Dendritic cell treated with granulocyte-macrophage colony-stimulating factor and Interleukin-4, amounts not matched to agents 40 ng/mL and 50 ng/mL, for 4 days (primary cell): ENCODE measurements at regions not wholly inside any gene's neighbourhood (a gene's known extent, or its start where the extent isn't known, plus 50 kb on each side); places are given as distances from the start of the nearest gene placed in this dataset.
"Not testable (repeated sequence)": the region's sequence is repeated elsewhere in the genome, so short reads cannot be mapped to it uniquely, and the experiment has no call there.

ENCODE experiments used
- H3K27ac Mint-ChIP-seq: one replicate; pipeline ENCODE4 v1.8.0; 2022; ENCODE audit warnings: mild to moderate bottlenecking, mixed read lengths
- H3K27me3 Mint-ChIP-seq: one replicate; pipeline ENCODE4 v1.8.0; 2022; ENCODE audit warnings: mild to moderate bottlenecking, mixed read lengths
- H3K36me3 Mint-ChIP-seq: one replicate; pipeline ENCODE4 v1.8.0; 2022; ENCODE audit warnings: low read depth, mixed read lengths
- H3K4me1 Mint-ChIP-seq: one replicate; pipeline ENCODE4 v1.8.0; 2022; ENCODE audit warnings: low read depth, mixed read lengths
- H3K4me3 Mint-ChIP-seq: one replicate; pipeline ENCODE4 v1.8.0; 2022; ENCODE audit warnings: mild to moderate bottlenecking, moderate library complexity, mixed read lengths
- H3K9me3 Mint-ChIP-seq: one replicate; pipeline ENCODE4 v1.8.0; 2022; ENCODE audit warnings: mixed read lengths
- intact Hi-C: fragments of 100-400 bp; cut with micrococcal nuclease; formaldehyde crosslinking; loops from one replicate; pipeline ENCODE4 v1.15.0; 2022

DNA sequence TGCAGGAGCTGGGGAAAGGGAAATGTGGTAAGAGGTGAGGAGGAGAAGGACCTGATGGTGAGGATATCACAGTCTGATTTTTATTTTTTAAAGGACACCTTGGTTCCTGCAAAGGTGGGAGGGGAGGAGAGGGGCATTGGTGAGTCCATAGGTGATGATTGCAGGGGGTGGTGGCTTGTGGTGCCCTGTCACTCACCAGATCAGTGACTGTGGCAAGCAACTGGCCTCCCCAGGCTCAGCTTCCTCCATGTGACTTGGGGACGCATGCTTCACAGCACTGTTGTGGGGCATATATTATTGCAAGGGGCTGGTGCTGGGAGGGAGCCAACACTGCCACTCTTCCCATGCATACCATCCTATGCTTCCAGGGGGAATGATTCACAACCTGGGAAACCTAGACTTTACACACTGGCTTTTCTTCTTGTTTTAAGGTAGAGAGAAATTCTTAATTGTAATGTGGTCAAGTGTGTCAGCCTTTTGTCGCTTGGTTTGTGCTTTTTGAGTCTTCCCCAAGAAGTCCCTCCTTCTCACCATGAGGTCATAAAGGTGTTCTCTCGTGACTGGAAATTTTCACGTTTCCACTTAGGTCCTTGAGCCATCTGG is 106.8 kb upstream of the PLGLB2 start:
- H3K9me3 Mint-ChIP-seq, intact Hi-C loops, H3K4me1 Mint-ChIP-seq, H3K27ac Mint-ChIP-seq, H3K4me3 Mint-ChIP-seq, H3K27me3 Mint-ChIP-seq, H3K36me3 Mint-ChIP-seq: not testable (repeated sequence)

DNA sequence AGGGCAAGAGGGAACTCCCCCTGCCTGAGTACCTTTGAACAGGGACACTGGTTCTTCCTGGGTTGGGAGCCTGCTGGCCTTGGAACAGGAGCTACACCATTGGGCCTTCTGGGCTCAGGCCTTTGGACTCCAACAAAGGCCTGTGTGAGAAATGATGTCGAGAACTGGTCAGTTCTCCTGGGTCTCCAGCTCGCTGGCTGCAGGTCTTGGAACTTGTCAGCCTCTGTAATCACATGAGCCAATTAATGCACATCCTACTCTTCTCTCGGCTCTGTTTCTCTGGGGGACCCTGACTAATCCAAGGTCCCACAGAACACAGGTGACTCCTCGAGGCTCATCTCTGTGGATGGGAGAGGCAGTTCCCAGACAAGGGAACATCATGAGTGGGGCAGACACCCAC is 104.7 kb upstream of the PLGLB2 start:
- H3K27ac Mint-ChIP-seq, H3K36me3 Mint-ChIP-seq, H3K27me3 Mint-ChIP-seq, intact Hi-C loops, H3K9me3 Mint-ChIP-seq, H3K4me1 Mint-ChIP-seq, H3K4me3 Mint-ChIP-seq: not testable (repeated sequence)

DNA sequence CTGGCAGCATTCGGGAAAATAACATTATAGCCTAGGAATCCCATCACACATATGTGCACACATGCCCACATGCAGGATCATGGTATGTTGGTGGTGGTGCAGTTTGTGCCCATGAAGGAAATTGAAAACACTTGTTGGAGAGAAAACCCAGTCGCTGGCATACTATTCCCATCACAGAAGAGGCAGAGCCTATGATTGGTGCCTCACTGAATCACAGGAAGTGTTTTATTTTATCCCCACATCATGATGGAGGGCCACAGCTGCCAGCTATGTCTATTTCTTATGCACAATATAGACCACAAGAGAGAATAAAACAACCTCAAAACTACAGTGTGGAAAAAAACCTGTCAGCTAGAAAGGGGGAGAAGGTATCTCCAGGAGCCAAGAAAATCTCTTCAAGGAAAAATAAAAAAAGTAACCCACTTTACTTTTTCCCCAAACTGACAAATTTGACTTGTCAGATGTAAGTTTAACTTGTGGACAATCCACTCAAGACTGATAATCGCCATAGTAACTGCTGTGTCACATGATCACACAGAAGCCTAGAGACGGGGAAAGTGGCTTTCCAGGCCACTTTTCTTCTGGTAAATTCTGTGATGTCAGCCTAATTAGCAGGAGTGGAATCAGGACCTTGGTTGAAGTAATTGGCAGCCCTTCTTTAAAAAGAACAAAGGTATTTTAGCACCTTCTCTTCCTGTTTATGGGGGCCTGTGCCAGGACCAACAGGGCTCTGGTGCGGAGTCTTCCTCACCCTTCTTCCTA is 100.0 kb upstream of the PLGLB2 start:
- H3K36me3 Mint-ChIP-seq, H3K27me3 Mint-ChIP-seq, H3K27ac Mint-ChIP-seq, H3K9me3 Mint-ChIP-seq, H3K4me1 Mint-ChIP-seq, H3K4me3 Mint-ChIP-seq, intact Hi-C loops: not testable (repeated sequence)

DNA sequence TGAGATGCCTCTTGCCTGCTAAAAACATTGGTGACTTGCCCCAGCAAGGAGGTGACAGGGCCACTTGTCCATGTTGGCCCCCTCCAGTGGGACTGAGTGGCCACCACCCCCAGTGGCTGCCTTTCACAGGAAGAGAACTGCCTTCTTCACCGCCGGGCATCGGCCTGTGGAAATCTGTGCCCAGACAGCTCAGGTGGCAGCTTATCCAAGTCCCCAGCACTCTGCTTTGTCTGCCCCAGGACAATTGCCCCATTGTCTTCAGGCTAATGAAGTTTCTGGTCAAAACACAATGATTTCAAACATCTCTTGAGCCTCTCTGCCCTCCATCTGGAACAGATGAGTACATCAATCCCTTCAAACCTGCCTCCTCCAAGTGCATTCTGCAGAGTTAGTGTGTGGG is 99.1 kb upstream of the PLGLB2 start:
- H3K4me3 Mint-ChIP-seq, intact Hi-C loops, H3K9me3 Mint-ChIP-seq: not testable (repeated sequence)

DNA sequence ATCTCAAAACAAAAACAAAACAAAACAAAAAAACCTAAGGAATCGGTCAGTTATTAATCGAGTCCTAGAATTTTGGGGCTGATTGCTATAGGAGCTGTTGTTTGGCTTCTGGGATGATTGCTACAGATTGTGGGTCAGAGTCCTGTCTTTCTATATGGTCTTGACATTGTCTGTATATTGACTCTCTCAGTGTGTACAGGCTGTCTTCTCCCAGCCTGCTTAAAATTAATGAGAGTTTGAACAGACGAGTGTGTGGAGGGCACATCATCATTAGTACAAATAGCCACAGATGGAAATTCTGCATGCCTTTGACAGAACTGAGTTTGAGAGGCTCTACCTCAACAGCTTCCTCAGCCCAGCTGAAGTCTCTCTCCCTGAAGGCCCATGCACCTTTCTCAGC is 98.0 kb upstream of the PLGLB2 start:
- intact Hi-C loops, H3K4me3 Mint-ChIP-seq, H3K9me3 Mint-ChIP-seq, H3K27ac Mint-ChIP-seq, H3K36me3 Mint-ChIP-seq, H3K4me1 Mint-ChIP-seq, H3K27me3 Mint-ChIP-seq: not testable (repeated sequence)

More for the DNA sequence above, 99.1 kb upstream of the PLGLB2 start:
- not testable (repeated sequence) for H3K27me3 Mint-ChIP-seq, H3K36me3 Mint-ChIP-seq, H3K27ac Mint-ChIP-seq, H3K4me1 Mint-ChIP-seq

DNA sequence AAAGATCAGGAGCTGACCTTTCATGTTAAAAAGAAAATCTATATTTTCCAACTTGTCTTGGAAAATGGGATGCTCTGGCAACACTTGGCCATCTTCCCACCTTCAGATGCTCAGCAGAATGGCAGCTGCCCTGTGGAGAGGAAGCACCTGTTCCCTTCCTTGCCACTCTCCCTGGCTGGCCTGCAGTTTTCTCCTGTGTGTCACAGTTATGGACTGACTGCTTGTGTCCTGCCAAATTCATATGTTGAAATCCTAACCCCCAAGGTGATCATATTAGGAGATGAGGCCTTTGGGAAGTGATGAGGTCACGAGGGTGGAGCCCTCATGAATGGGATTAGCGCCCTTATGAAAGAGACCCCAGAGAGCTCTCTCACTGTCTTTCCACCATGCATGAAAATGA is 97.0 kb upstream of the PLGLB2 start:
- H3K36me3 Mint-ChIP-seq, H3K4me3 Mint-ChIP-seq, H3K9me3 Mint-ChIP-seq, H3K4me1 Mint-ChIP-seq, H3K27me3 Mint-ChIP-seq, H3K27ac Mint-ChIP-seq, intact Hi-C loops: not testable (repeated sequence)

DNA sequence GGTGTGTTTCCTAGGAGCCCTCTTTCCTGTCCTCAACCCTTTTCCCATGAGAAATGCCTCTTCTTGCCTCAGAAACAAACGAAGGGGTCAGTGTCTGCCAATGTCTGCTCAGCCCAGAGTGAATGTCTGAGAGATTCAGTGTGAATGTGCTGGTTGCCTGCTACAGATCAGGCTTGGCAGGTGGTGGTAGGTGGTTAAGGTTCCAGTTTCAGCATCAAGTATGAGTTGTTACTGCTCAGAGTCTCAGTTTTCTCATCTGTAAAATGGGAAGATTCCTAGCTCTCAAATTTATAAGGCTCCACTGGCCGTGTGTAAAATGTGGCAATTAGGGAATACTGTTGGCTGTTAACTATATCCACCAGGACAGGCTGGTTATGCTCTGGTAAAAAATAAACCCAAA is 96.3 kb upstream of the PLGLB2 start:
- H3K4me1 Mint-ChIP-seq, H3K4me3 Mint-ChIP-seq, H3K9me3 Mint-ChIP-seq, H3K36me3 Mint-ChIP-seq, H3K27ac Mint-ChIP-seq, H3K27me3 Mint-ChIP-seq, intact Hi-C loops: not testable (repeated sequence)

DNA sequence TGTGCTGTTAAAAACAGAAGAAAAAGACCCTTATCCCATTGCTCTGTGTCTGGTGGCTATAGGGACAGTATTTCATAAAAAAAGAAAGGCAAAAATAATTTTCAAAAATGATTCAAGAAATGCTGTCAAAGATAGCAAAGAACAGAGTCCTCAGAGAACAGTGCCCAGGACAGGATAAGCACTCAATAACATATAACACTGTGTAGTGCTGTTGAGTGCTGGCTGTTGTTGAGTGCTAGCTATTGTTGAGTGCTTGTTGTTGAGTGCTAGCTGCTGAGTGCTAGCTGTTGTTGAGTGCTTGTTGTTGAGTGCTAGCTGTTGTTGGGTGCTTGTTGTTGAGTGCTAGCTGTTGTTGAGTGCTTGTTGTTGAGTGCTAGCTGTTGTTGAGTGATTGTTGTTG is 94.5 kb upstream of the PLGLB2 start:
- H3K9me3 Mint-ChIP-seq, H3K27ac Mint-ChIP-seq, intact Hi-C loops, H3K4me3 Mint-ChIP-seq, H3K27me3 Mint-ChIP-seq, H3K4me1 Mint-ChIP-seq, H3K36me3 Mint-ChIP-seq: not testable (repeated sequence)

DNA sequence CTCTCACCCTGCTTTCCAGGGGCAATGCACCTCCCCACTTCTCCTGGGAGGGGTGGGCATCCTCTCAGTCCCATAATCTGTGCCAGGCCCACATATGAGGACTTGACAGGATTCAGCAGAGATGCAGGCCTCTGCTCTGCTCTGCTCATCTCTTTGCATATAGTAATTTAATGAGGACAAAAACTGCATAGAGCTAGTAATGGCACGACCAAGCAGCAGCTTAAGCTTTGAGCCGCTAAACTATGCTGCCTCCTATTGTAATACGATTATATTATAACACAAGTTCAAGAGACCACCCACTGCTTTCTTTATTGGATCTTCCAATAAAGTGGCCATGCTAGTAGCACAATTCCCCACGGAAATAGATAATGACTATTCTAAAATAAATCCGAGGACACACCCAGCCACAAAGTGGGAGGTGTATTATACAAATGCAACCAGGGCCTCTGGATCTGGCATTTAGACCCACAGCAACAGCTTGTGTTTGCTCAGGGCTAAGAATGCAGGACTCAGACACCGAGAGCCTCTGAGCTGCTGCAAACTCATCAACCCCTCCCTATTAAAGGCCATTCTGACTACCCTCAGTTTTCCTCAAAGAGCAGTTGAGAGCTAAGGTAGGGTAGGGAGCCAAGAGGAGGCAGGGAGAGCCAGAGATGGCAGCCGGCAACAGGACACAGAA is 93.6 kb upstream of the PLGLB2 start:
- H3K36me3 Mint-ChIP-seq, H3K4me1 Mint-ChIP-seq, H3K27ac Mint-ChIP-seq, H3K27me3 Mint-ChIP-seq, intact Hi-C loops, H3K9me3 Mint-ChIP-seq, H3K4me3 Mint-ChIP-seq: not testable (repeated sequence)

DNA sequence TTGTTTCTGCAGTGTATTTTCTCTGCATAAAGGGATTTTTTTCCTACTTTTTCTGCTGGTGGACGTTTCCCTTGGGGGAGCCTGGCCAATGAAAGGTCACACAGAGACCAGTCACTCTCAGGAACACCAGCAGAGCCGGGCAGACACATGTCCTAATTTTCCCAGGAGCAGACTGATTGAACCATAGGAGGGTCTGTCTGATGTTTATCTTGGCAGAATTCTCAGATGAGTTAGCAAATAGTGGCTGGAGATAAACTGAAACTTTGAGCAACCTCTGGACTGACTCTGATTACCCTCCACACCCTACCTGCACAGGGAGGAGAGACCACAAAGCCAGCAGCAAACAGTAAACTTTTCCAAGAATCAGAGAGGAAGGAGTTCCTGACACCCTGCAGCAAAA is 90.0 kb upstream of the PLGLB2 start:
- H3K4me3 Mint-ChIP-seq, H3K4me1 Mint-ChIP-seq, H3K36me3 Mint-ChIP-seq, H3K27ac Mint-ChIP-seq, intact Hi-C loops, H3K9me3 Mint-ChIP-seq, H3K27me3 Mint-ChIP-seq: not testable (repeated sequence)

DNA sequence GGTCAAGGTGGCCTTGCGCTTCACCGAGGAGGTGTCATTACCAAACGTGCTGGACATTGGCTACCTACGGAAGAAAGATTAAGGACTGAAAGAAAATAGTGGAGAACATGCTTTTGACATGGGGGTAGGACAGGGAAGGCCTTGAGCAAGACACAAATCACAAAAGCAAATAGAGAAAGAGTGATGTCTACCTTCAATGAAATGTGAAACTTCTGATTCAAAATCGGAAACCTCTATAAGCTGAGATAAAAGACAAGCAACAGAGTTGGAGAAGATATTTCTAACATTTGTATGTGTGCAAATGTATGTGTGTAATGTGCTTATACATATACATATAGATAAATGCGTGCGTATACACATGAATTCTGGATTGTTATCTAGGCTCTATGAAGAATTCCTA is 89.5 kb upstream of the PLGLB2 start:
- H3K27ac Mint-ChIP-seq, H3K9me3 Mint-ChIP-seq, H3K36me3 Mint-ChIP-seq, H3K4me3 Mint-ChIP-seq, intact Hi-C loops, H3K4me1 Mint-ChIP-seq, H3K27me3 Mint-ChIP-seq: not testable (repeated sequence)

DNA sequence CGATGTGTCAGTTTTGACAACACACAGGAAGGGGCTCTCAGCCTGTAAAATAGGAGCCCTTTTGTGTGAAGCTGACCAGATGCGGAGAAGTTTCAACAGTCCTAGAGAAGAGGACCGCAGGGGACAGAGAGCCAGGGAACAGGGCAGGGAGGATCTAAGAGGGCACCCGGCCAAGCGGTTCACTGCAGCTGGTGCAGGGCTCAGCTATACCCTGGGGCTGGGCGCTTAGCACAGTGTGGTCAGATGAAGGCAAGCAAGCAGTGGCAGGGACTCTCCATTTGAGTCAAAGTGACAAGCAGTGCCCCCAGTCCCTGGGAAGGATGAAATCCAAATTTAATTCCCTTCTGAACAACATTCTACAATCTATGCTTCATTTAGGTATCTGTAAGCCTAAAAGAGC is 88.9 kb upstream of the PLGLB2 start:
- H3K4me3 Mint-ChIP-seq, H3K9me3 Mint-ChIP-seq, H3K27me3 Mint-ChIP-seq, H3K36me3 Mint-ChIP-seq, H3K4me1 Mint-ChIP-seq, intact Hi-C loops, H3K27ac Mint-ChIP-seq: not testable (repeated sequence)

DNA sequence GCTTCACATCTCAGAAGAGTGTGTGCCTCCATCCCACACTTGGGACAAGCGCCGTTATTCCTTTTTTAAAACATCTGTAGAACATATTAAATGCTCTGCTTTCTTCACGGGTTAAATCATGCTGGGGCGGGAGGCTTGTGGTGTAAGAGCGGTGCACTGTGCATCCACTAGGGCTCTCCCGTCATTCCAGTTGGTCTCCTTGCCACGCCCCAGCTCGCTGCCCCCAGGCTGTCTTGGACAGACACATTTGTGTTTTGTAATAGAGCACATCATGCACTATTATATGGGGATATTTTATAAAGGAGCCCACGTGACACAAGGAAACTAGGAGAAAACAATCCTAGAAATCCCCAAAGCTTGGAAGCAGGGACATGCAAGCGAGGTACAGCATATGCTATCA is 87.7 kb upstream of the PLGLB2 start:
- H3K27ac Mint-ChIP-seq, H3K4me1 Mint-ChIP-seq, H3K4me3 Mint-ChIP-seq, H3K9me3 Mint-ChIP-seq, intact Hi-C loops, H3K27me3 Mint-ChIP-seq, H3K36me3 Mint-ChIP-seq: not testable (repeated sequence)

DNA sequence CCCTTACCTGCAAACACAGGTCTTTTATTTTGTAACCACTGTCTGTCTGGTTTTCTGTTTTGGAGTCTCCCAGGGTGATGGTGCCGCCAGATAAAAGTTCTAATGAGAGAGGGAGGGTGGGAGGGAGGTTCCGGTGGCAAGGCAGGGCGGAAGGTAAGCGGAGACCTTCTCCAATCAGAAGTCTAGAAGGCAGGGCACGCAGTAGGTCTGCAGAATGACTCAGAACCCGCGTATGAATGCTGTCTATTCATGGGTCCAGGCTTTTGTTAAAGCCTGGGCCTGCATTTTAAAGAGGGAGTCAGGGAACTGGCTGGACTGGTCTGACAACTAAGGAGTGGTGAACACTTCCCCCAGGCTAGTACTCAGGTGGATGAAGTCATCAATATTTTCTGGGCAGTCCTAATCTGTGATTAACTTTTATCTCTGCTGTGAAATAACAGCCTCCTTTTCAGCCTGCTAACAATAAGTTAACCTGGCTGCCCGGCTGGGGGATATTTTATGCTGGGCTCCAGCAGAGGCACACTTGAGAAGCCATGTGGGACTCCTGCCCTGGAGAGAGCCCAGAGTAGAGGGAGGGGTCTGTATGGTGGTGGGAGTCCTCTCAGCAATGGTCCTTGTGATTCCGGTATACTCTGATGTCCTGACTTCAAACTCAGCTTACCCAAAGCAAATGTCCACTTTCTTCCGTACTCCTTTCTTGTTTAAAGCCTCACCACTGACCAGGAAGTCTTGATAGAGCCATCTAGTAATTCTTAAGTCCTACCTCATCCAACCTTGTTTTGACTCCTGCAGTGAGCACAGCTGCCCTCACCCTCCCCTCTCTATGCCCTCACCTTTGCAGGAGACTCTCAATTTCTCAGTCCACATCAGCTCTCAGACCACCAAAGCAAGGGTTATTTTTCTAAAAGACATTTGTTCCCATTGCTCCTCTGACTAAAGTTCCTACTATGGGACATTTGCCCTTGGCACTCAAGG is 85.3 kb upstream of the PLGLB2 start:
- H3K27me3 Mint-ChIP-seq, intact Hi-C loops, H3K36me3 Mint-ChIP-seq, H3K4me3 Mint-ChIP-seq, H3K4me1 Mint-ChIP-seq, H3K27ac Mint-ChIP-seq, H3K9me3 Mint-ChIP-seq: not testable (repeated sequence)
